Fibroblast of the aortic adventitia (primary cell): ENCODE measurements at regions not wholly inside any gene's neighbourhood (a gene's known extent, or its start where the extent isn't known, plus 50 kb on each side); places are given as distances from the start of the nearest gene placed in this dataset.

Experiments used
- DNase-seq: peaks from one replicate; pipeline ENCODE4 v3.0.0-alpha.2; 2010; ENCODE audit warnings: low read depth
- H3K4me3 ChIP-seq: 2 replicates; pipeline ENCODE4 v1.5.1; 2011; ENCODE audit warnings: low read depth, mild to moderate bottlenecking, control low read depth, low read length, moderate library complexity
- TF ChIP-seq, protein P1 (sequence below): IDR thresholded peaks from 2 replicates; pipeline ENCODE4 v1.5.1; 2011; ENCODE audit warnings: mild to moderate bottlenecking, low read length, control low read depth, inconsistent platforms; ENCODE audit not compliant: insufficient read depth

GRCh38 chr13:105247830-105248229 is 1287.6 kb downstream of the EFNB2 start:
- TF ChIP-seq, protein P1, sequence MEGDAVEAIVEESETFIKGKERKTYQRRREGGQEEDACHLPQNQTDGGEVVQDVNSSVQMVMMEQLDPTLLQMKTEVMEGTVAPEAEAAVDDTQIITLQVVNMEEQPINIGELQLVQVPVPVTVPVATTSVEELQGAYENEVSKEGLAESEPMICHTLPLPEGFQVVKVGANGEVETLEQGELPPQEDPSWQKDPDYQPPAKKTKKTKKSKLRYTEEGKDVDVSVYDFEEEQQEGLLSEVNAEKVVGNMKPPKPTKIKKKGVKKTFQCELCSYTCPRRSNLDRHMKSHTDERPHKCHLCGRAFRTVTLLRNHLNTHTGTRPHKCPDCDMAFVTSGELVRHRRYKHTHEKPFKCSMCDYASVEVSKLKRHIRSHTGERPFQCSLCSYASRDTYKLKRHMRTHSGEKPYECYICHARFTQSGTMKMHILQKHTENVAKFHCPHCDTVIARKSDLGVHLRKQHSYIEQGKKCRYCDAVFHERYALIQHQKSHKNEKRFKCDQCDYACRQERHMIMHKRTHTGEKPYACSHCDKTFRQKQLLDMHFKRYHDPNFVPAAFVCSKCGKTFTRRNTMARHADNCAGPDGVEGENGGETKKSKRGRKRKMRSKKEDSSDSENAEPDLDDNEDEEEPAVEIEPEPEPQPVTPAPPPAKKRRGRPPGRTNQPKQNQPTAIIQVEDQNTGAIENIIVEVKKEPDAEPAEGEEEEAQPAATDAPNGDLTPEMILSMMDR, result no peak
- DNase-seq, result no peak
- H3K4me3 ChIP-seq, result no peak overlapping the region

DNA sequence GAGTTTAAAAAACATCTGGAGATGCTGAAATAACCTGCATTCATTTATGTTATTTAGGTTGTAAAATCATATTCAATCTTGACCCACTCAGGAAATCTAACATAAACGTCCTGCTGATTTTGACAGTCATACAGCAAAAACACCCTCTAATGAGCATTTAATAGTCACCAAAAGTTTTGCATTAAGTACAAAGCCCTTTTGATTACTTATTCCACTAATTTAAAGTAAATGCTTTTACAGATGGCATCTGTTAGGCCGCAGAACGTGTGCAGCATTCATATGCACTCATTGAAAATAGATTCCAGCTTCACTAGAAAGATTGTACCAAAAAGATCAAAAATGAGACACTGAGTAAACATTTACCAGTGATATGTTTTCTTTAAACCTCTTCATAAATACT is 1295.1 kb downstream of the EFNB2 start:
- no peak overlapping the region for H3K4me3 ChIP-seq
- DNase-seq, result no peak
- TF ChIP-seq, protein P1, result no peak

- DNase-seq, result no peak
- TF ChIP-seq, protein P1, result no peak
- H3K4me3 ChIP-seq, result no peak overlapping the region
Observed at GRCh38 chr13:105232439-105232838, 1303.0 kb downstream of the EFNB2 start.

GRCh38 chr13:105232006-105232405 is 1303.5 kb downstream of the EFNB2 start:
- no peak overlapping the region for H3K4me3 ChIP-seq
- no peak for DNase-seq
- TF ChIP-seq, protein P1, result no peak

GRCh38 chr13:105231579-105231978 is 1303.9 kb downstream of the EFNB2 start:
- TF ChIP-seq, protein P1, result no peak
- H3K4me3 ChIP-seq, result no peak overlapping the region

GRCh38 chr13:105220881-105221280 is 1314.6 kb downstream of the EFNB2 start:
- DNase-seq, result no peak
- H3K4me3 ChIP-seq, result no peak overlapping the region
- TF ChIP-seq, protein P1, result no peak

More at GRCh38 chr13:105231579-105231978, 1303.9 kb downstream of the EFNB2 start:
- no peak for DNase-seq

DNA sequence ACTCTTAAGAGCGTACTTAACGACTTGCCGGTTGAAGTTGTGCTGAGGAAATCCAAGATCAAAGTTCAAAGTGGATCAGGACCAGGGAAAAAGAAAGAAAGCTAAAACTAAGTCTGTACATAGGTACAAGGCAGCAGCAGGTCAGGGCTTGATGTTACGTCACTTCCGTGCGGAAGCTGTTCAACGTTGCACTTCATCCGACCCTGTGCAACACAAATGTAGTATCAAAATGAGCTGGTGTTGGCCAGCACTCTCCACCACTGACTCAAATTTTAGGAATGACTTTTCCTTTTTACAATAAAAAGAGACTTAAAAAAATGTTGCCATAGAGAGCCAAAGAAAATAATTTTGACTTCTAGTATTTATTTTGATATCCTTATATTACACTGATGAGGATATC is 1315.4 kb downstream of the EFNB2 start:
- TF ChIP-seq, protein P1, result no peak
- no peak overlapping the region for H3K4me3 ChIP-seq
- no peak for DNase-seq
